T47D (cell line): ENCODE measurements at regions not wholly inside any gene's neighbourhood (a gene's known extent, or its start where the extent isn't known, plus 50 kb on each side); places are given as distances from the start of the nearest gene placed in this dataset.
A peak's percentile ranks its signal among the peaks of the same experiment; 100 is the strongest.

Experiments used
- DNase-seq, 2 experiments: peaks; one replicate each; pipeline versions ENCODE4 v3.0.0 to v3.0.0-alpha.2; 2011 to 2012; ENCODE audit warnings: low read depth in 1 of 2, low spot score in 1 of 2
- JUND ChIP-seq: IDR thresholded peaks from 2 replicates; pipeline ENCODE4 v1.6.1; 2012; ENCODE audit warnings: low read depth
- in situ Hi-C: cut with HindIII; loops from 2 replicates; pipeline ENCODE4 v1.10.0; 2016; ENCODE audit warnings: low sequenced_read_pairs, low pct_unique_long_range_greater_than_20kb

DNA sequence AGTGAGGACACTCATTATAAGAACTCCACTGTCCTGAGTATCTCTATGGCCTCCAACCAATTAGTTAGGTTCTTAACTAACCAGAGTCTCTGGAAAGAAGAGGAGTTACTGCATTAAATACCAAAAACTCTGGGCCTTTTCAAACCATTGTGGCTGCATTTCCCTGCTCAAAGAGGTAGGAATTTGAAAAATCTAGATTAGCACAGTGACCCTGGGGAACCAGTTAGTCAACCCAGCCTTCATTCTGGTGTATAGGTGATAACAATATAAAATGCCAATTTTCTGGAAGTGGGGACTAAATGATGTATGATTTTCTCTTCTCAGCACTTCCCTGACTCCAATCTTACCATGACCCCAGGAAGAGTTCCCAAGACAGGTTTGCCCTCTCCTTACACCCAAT, 287.8 kb upstream of the SETBP1 start:
- DNase-seq, result peak in 1 of 2 experiments; percentile 32
- in situ Hi-C loops, result no loop called here
- TF ChIP-seq JUND, result no peak

DNA sequence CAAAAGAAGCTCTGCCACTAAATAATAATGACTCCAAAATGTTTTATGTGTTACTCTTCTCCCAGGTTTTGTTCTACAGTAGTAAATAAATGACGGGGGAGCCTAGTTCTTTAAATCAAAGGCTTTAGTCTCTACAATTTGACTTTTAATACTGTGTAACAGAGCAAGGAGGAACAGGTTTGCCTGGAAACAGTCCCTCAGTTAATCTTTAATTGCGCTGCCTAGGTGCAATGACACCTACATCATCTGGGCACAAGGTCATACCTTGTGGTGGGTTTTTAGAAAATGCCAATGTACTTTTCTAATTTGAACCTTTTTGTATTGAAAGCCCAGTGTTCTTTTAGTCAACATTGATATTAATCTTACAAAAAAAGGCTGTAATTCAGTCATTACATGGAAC, 287.3 kb upstream of the SETBP1 start:
- in situ Hi-C loops, result no loop called here
- DNase-seq, result no peak
- TF ChIP-seq JUND, result no peak

- DNase-seq, result no peak
- no peak for TF ChIP-seq JUND
- in situ Hi-C loops, result no loop called here
Measured at GRCh38 chr18:44396550-44396949, 284.1 kb upstream of the SETBP1 start.

DNA sequence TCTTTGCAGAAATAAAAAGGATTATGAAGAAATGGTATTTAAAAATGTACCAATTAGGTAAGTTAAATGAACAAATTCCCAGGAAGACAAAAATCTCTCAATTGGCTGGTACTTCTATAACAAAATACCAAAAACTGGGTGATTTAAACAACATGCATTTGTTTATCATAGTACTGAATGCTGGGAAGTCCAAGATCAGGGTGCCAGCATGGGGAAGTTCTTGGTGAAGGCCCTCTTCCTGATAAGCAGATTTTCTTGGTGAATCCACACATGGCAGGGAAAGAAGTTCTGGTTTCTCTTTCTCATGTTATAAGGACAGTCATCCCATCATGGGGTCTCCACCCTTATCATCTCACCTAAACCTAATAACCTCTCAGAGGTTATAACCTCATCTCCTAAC, 271.6 kb upstream of the SETBP1 start:
- TF ChIP-seq JUND, result no peak
- in situ Hi-C loops, result no loop called here
- no peak for DNase-seq

- DNase-seq, result no peak
- no peak for TF ChIP-seq JUND
- in situ Hi-C loops, result no loop called here
Measured at GRCh38 chr18:44409515-44409914, 271.2 kb upstream of the SETBP1 start.

- DNase-seq, result no peak
- TF ChIP-seq JUND, result no peak
- in situ Hi-C loops, result no loop called here
Measured at GRCh38 chr18:44410740-44411139, 269.9 kb upstream of the SETBP1 start.

DNA sequence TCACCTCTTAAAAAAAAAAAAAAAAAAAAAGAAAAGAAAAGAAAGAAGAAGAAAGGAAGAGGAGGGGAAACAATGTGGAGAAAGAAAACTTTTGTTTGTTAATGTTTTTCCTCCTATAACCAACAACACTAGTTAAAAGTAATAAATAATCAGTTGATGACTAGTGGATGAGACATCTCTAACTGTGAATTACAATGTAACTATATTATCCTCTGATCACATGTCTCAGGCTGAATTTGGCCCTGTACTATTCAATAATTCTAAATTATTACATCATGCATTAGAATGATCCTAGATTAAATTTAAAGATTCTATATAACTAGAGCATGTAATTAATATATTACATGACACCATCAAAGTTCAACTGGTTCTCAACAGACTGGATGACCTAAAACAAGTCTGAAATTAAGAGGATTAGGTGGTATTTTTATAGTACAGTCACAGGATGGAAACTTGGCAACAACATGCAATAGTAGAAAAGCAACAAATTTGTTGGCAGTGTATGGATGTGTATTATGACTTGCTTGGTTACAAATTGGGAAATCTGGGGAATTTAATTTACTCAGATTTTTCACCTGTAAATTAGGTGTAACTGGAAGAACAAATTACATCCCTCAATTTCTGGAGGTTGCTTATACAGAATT, 269.3 kb upstream of the SETBP1 start:
- DNase-seq, result no peak
- TF ChIP-seq JUND, result no peak
- in situ Hi-C loops, result no loop called here

GRCh38 chr18:44411976-44412375, 268.7 kb upstream of the SETBP1 start:
- DNase-seq, result peak in 1 of 2 experiments; percentile 1
- no peak for TF ChIP-seq JUND
- in situ Hi-C loops, result no loop called here

DNA sequence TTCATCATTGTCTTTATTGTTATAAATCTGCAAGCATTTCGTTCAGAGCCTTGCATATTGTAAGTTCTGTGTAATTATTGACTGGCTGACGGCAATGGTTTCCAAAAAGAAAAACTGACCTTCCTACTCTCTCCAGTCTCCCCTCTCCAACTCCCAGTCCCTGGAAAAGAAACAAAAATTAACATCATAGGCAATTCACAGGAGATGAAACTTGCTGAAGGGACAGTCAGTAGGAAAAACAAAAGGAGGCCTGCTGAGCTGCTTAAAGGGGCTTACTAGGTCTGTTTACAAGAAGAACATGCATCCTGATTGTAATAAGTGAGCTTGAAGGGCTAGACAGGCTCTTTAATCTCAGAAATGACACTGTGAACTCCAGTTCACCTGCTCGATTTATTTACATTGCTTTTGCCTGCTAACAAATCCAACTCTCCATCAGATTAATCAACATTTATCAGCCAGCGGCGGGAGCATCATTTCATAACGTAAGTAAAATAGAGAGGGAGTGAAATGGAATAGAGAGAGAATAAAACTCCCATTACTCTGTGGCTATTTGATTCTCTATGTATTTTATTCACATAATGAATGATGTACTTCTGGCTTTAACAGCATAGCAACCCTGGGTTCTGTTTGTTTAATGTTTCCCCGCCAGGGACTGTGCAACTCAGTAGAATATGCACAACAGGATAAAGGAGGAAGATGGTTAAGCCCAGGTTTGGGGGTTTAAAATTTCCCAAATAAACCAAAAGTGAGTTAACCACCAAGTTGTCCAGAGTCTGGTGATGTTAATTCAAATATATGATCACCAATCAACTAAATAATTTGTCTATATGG, 256.7 kb upstream of the SETBP1 start:
- DNase-seq, result no peak
- no peak for TF ChIP-seq JUND
- in situ Hi-C loops, result no loop called here

GRCh38 chr18:44424645-44425035, 256.0 kb upstream of the SETBP1 start:
- DNase-seq, result no peak
- in situ Hi-C loops, result no loop called here
- no peak for TF ChIP-seq JUND

DNA sequence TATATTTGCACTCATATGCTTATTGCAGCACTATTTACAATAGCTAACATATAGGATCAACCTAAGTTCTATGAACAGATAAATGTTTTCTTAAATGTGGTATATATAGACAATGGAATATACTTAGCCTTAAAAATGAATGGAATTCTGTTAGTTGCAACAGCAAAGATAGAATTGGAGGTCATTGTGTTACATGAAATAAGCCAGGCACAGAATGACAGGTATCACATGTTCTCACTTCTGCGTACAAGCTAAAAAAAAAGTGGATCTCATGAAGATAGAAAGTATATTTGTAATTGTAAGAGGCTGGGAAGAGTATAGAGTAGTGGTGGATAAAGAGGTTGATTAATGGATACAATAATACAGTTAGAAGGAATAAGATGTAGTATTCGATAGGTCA, 255.5 kb upstream of the SETBP1 start:
- no peak for TF ChIP-seq JUND
- in situ Hi-C loops, result no loop called here
- no peak for DNase-seq

- in situ Hi-C loops, result no loop called here
Measured at GRCh38 chr18:44437603-44438002, 243.1 kb upstream of the SETBP1 start.

GRCh38 chr18:44450226-44450625, 230.5 kb upstream of the SETBP1 start:
- DNase-seq, result no peak
- TF ChIP-seq JUND, result no peak
- in situ Hi-C loops, result no loop called here

More at GRCh38 chr18:44437603-44438002, 243.1 kb upstream of the SETBP1 start:
- no peak for TF ChIP-seq JUND
- no peak for DNase-seq

DNA sequence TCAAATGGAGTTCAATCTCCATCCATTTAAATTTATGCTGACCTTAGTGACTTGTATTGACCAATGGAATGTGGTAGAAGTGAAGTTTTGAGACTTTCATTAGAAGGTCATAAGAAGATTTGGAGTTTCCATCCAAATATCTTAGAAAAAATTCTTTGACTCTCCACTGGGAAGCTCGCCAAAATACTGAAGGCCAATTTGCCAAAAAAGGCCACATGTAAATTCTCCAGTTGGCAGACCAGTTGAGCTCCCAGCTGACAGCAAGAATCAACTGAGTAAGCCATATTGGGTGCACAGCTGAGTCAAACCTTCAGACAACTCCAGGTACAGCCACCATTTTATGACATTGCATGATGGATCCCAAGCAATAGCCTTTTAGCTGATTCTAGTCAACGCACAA, 228.3 kb upstream of the SETBP1 start:
- no peak for DNase-seq
- in situ Hi-C loops, result no loop called here
- no peak for TF ChIP-seq JUND
